ENCODE measurements at regions not wholly inside any gene's neighbourhood (a gene's known extent, or its start where the extent isn't known, plus 50 kb on each side); places are given as distances from the start of the nearest gene placed in this dataset.

DNA sequence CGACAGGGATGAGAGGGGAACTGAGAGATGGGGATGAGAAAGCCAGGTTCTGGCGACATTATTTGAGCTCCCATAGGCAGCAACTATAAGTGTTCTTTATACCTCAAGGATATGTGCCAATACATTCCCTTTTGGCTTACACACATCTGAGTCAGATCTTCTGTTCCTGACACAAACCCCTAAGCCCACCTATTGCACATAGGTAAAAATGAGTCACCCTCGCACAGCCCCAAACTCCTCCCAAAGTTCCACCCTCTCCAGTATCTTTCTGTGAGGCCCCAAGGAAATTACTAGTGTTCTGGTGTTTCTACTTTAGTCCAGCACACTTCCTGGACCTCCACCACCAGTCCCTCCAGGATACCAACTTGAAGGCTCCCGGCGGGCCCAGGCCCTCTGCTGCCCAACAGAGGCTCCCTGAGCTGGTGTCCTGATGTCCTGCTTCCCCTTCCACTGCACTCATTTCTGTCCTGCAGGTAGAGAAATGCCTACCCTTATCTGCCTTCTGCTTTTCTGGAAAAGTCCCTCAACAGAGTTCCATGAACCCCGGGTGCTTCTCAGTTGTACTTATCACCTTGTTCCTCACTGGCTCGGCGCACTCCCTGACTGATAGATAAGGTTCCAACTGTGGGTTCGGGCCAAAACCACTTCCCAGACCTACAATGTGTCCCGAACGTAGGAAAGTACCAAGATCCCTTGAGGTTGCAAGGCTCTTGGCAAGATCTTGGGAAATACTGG is 125.5 kb downstream of the EN1 start (continued):
- TF ChIP-seq, protein P1, sequence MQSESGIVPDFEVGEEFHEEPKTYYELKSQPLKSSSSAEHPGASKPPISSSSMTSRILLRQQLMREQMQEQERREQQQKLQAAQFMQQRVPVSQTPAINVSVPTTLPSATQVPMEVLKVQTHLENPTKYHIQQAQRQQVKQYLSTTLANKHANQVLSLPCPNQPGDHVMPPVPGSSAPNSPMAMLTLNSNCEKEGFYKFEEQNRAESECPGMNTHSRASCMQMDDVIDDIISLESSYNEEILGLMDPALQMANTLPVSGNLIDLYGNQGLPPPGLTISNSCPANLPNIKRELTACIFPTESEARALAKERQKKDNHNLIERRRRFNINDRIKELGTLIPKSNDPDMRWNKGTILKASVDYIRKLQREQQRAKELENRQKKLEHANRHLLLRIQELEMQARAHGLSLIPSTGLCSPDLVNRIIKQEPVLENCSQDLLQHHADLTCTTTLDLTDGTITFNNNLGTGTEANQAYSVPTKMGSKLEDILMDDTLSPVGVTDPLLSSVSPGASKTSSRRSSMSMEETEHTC (IDR thresholded peaks at IDR 0.05): no peak
- TF ChIP-seq BCL6 (CRISPR knock-in tag; IDR thresholded peaks at IDR 0.05) (0 out of 2 replicates have a peak, but pooled peaks have one; percentile 33), ZFP36 (IDR thresholded peaks at IDR 0.05; ENCODE audit: low read depth, low read length, partially characterized antibody) (no peak), MCM3 (IDR thresholded peaks at IDR 0.05) (no peak), SAFB2 (IDR thresholded peaks at IDR 0.05; ENCODE audit: borderline replicate concordance, low read depth, low read length, severe bottlenecking) (no peak), RCOR1 (IDR thresholded peaks at IDR 0.05; ENCODE audit: borderline replicate concordance in 1 of 2, low read depth in 2 of 2, low read length in 2 of 2) (peak in 1 of 2 experiments; percentile 77; a peak in 2 of 4 replicates), MECOM (CRISPR knock-in tag; IDR thresholded peaks at IDR 0.05) (no peak), HNRNPH1 (optimal IDR thresholded peaks at IDR 0.05; ENCODE audit: low read depth, low read length) (no peak), ZNF699 (CRISPR knock-in tag; IDR thresholded peaks at IDR 0.05; ENCODE audit: insufficient replicate concordance) (no peak), FOXA3 (CRISPR knock-in tag; conservative IDR thresholded peaks at IDR 0.05 in 1 of 2, IDR thresholded peaks at IDR 0.05 in 1 of 2) (no peak), CBFA2T3 (IDR thresholded peaks at IDR 0.05) (peak; percentile 88), SAFB (IDR thresholded peaks at IDR 0.05; ENCODE audit: borderline replicate concordance, low read depth, low read length) (no peak), XRCC5 (IDR thresholded peaks at IDR 0.05; ENCODE audit: low read depth, low read length) (no peak), ZNF253 (CRISPR knock-in tag; conservative IDR thresholded peaks at IDR 0.05) (no peak), HIVEP1 (CRISPR knock-in tag; IDR thresholded peaks at IDR 0.05) (no peak), NCOA2 (IDR thresholded peaks at IDR 0.05; ENCODE audit: partially characterized antibody in 2 of 2) (no peak), SMAD3 (CRISPR knock-in tag; conservative IDR thresholded peaks at IDR 0.05) (no peak)
- TF ChIP-seq, protein P2, sequence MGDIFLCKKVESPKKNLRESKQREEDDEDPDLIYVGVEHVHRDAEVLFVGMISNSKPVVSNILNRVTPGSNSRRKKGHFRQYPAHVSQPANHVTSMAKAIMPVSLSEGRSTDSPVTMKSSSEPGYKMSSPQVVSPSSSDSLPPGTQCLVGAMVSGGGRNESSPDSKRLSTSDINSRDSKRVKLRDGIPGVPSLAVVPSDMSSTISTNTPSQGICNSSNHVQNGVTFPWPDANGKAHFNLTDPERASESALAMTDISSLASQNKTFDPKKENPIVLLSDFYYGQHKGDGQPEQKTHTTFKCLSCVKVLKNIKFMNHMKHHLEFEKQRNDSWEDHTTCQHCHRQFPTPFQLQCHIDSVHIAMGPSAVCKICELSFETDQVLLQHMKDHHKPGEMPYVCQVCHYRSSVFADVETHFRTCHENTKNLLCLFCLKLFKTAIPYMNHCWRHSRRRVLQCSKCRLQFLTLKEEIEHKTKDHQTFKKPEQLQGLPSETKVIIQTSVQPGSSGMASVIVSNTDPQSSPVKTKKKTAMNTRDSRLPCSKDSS (IDR thresholded peaks at IDR 0.05; ENCODE audit: low read depth, partially characterized antibody): no peak
- TF ChIP-seq, protein P3, sequence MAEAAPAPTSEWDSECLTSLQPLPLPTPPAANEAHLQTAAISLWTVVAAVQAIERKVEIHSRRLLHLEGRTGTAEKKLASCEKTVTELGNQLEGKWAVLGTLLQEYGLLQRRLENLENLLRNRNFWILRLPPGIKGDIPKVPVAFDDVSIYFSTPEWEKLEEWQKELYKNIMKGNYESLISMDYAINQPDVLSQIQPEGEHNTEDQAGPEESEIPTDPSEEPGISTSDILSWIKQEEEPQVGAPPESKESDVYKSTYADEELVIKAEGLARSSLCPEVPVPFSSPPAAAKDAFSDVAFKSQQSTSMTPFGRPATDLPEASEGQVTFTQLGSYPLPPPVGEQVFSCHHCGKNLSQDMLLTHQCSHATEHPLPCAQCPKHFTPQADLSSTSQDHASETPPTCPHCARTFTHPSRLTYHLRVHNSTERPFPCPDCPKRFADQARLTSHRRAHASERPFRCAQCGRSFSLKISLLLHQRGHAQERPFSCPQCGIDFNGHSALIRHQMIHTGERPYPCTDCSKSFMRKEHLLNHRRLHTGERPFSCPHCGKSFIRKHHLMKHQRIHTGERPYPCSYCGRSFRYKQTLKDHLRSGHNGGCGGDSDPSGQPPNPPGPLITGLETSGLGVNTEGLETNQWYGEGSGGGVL (CRISPR knock-in tag; IDR thresholded peaks at IDR 0.05): no peak
- TF ChIP-seq, protein P4, sequence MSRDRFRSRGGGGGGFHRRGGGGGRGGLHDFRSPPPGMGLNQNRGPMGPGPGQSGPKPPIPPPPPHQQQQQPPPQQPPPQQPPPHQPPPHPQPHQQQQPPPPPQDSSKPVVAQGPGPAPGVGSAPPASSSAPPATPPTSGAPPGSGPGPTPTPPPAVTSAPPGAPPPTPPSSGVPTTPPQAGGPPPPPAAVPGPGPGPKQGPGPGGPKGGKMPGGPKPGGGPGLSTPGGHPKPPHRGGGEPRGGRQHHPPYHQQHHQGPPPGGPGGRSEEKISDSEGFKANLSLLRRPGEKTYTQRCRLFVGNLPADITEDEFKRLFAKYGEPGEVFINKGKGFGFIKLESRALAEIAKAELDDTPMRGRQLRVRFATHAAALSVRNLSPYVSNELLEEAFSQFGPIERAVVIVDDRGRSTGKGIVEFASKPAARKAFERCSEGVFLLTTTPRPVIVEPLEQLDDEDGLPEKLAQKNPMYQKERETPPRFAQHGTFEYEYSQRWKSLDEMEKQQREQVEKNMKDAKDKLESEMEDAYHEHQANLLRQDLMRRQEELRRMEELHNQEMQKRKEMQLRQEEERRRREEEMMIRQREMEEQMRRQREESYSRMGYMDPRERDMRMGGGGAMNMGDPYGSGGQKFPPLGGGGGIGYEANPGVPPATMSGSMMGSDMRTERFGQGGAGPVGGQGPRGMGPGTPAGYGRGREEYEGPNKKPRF (IDR thresholded peaks at IDR 0.05; ENCODE audit: low read depth, low read length): no peak

Measured in K562 (cell line).